IPS DF 6.9 (cell line): ENCODE measurements at regions not wholly inside any gene's neighbourhood (a gene's known extent, or its start where the extent isn't known, plus 50 kb on each side); places are given as distances from the start of the nearest gene placed in this dataset.
A peak's percentile ranks its signal among the peaks of the same experiment; 100 is the strongest.

Source experiments
- DNase-seq: peaks from one replicate; pipeline ENCODE4 v3.0.0-alpha.2; 2013; ENCODE audit warnings: low read depth, low spot score
- H3K27ac ChIP-seq: one replicate; pipeline ENCODE4 v1.5.1; 2013; ENCODE audit warnings: low read length, control low read depth
- H3K27me3 ChIP-seq: 2 replicates; pipeline ENCODE4 v1.6.1; 2013; ENCODE audit warnings: mild to moderate bottlenecking, low read length; ENCODE audit not compliant: control insufficient read depth, insufficient read depth
- H3K36me3 ChIP-seq: 2 replicates; pipeline ENCODE4 v1.6.1; 2013; ENCODE audit warnings: low read length; ENCODE audit not compliant: control insufficient read depth, insufficient read depth
- H3K4me1 ChIP-seq: 2 replicates; pipeline ENCODE4 v1.6.1; 2013; ENCODE audit warnings: low read length; ENCODE audit not compliant: control insufficient read depth, insufficient read depth
- H3K4me3 ChIP-seq: 2 replicates; pipeline ENCODE4 v1.5.1; 2013; ENCODE audit warnings: mild to moderate bottlenecking, low read length
- H3K9me3 ChIP-seq: 2 replicates; pipeline ENCODE4 v1.6.1; 2013; ENCODE audit warnings: low read length, inconsistent platforms; ENCODE audit not compliant: control insufficient read depth, insufficient read depth
- WGBS: extraction: QIAGEN DNeasy Blood & Tissue Kit; methylation state at CpG from one replicate; pipeline ENCODE4 v1.1.7; 2013; ENCODE audit warnings: mixed read lengths, missing lambda C conversion rate; ENCODE audit not compliant: insufficient read length, insufficient coverage; 5-methylcytosine and 5-hydroxymethylcytosine counted together

- no peak overlapping the region for H3K4me3 ChIP-seq
- H3K27ac ChIP-seq: no peak overlapping the region
- no peaks in the 10 kb centered on the region for H3K9me3 ChIP-seq
- DNase-seq: no peak
- peaks cover 8% of the 10 kb centered on the region for H3K4me1 ChIP-seq
- H3K27me3 ChIP-seq: no peaks in the 10 kb centered on the region
- H3K36me3 ChIP-seq: no peaks in the 10 kb centered on the region
- WGBS: no CpG with 5 or more reads among the region's 12 CpGs
Measured at GRCh38 chr20:56968376-56969048, 297.9 kb downstream of the BMP7 start.

DNA sequence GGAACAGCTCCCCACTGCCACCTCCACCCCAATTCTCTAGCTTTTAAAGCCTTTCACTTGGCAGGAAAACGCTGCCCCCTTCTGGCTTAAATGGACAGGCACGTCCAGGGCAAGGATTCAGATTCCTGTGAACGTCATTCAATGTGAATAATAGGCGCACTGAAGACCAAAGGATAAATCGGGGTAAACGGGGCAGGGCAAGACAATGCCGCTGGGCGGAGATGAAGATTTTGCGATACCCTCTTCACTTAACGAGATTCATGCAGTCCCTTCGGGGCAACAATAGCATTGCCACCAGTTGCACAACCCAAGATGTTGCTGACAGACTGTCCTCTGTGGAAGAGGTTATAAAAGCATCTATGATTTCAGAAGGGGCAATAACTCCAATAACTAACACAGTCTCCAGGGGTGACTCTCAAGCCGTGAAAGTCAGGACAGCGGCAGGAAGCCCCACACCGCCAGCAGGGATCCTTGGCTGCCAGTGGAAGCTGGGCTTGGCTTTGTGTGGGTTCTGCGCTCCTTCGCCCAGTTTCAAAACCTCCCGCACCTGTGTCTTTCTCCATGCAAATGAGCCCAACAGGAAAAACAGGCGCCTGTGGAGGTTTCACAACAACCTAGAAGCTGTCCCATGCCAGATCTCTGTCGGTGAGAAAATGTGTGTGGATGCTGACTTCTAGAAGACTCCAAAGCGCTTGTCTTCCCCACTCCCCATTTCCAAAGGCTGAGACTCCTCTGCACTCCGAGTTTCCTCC is 291.8 kb downstream of the BMP7 start:
- WGBS: no CpG with 5 or more reads among the region's 21 CpGs
- no peak overlapping the region for H3K27ac ChIP-seq
- no peaks in the 10 kb centered on the region for H3K9me3 ChIP-seq
- DNase-seq: peak; percentile 61
- no peaks in the 10 kb centered on the region; the same call in 1 of the 2 replicates for H3K27me3 ChIP-seq
- H3K36me3 ChIP-seq: no peaks in the 10 kb centered on the region
- peaks cover 9% of the 10 kb centered on the region for H3K4me1 ChIP-seq
- H3K4me3 ChIP-seq: no peak overlapping the region

- WGBS: no CpG with 5 or more reads among the region's 2 CpGs
- Histone ChIP-seq H3K4me1 (peaks cover 9% of the 10 kb centered on the region), H3K27ac (no peak overlapping the region), H3K36me3 (no peaks in the 10 kb centered on the region), H3K9me3 (no peaks in the 10 kb centered on the region), H3K27me3 (no peaks in the 10 kb centered on the region; the same call in 1 of the 2 replicates), H3K4me3 (no peak overlapping the region)
- no peak for DNase-seq
Measured at GRCh38 chr20:56975838-56976237, 290.6 kb downstream of the BMP7 start.

DNA sequence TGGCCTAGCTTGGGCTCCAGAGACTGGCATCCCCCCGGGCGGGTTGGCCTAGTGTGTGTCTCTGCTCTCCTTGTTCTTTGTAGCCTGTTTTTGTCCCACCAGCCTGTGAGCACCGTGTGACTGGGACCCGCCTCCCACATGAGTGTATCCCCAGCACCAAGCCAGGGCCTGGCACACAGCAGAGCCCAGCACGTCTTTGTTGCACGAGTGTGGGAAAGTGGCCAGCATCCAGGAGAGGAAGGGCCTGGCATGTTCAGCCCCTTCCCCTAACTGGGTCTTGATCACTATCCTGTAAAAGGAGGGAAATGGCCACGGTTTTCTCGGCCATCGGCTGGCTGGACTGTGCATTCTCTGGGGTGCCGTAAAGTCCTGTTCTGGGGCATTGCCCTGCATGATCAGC is 290.1 kb downstream of the BMP7 start:
- no peak overlapping the region for H3K4me3 ChIP-seq
- H3K27me3 ChIP-seq: no peaks in the 10 kb centered on the region; the same call in 1 of the 2 replicates
- WGBS: no CpG with 5 or more reads among the region's 10 CpGs

DNA sequence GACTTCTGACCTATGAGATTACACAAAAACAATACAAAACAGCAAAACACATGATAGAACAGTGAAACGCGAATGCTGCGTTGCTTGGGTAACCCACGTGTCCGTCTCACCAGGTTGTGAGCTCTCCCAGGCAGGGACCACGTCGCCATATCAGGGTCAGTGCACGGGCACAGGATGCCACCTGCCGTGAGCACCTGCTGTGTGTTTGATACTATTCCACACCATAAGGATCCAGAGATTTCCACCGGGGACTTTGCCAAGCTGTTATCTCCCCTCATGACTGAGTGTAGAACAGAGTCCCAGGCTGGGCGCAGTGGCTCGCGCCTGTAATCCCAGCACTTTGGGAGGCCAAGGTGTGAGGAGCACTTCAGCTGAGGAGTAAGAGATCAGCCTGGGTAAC is 288.0 kb downstream of the BMP7 start:
- H3K4me1 ChIP-seq: peaks cover 5% of the 10 kb centered on the region
- no peaks in the 10 kb centered on the region for H3K9me3 ChIP-seq
- DNase-seq: no peak
- no peaks in the 10 kb centered on the region for H3K36me3 ChIP-seq
- no CpG with 5 or more reads among the region's 13 CpGs for WGBS
- H3K27ac ChIP-seq: no peak overlapping the region
- H3K4me3 ChIP-seq: no peak overlapping the region
- H3K27me3 ChIP-seq: no peaks in the 10 kb centered on the region; the same call in 1 of the 2 replicates

More for the DNA sequence above, 290.1 kb downstream of the BMP7 start:
- Histone ChIP-seq H3K4me1 (peaks cover 9% of the 10 kb centered on the region), H3K27ac (no peak overlapping the region), H3K36me3 (no peaks in the 10 kb centered on the region), H3K9me3 (no peaks in the 10 kb centered on the region)
- no peak for DNase-seq

GRCh38 chr20:56979125-56979524 is 287.3 kb downstream of the BMP7 start:
- Histone ChIP-seq H3K9me3 (no peaks in the 10 kb centered on the region), H3K36me3 (no peaks in the 10 kb centered on the region), H3K4me3 (no peak overlapping the region), H3K4me1 (peaks cover 3% of the 10 kb centered on the region; the same call in 1 of the 2 replicates), H3K27ac (no peak overlapping the region), H3K27me3 (no peaks in the 10 kb centered on the region; the same call in 1 of the 2 replicates)
- WGBS: no CpG with 5 or more reads among the region's 5 CpGs
- DNase-seq: no peak

GRCh38 chr20:56981301-56981700 is 285.1 kb downstream of the BMP7 start:
- Histone ChIP-seq H3K4me3 (no peak overlapping the region), H3K27ac (no peak overlapping the region), H3K4me1 (no peaks in the 10 kb centered on the region), H3K36me3 (no peaks in the 10 kb centered on the region), H3K27me3 (no peaks in the 10 kb centered on the region), H3K9me3 (no peaks in the 10 kb centered on the region)
- no peak for DNase-seq
- WGBS: no CpG with 5 or more reads among the region's 5 CpGs

DNA sequence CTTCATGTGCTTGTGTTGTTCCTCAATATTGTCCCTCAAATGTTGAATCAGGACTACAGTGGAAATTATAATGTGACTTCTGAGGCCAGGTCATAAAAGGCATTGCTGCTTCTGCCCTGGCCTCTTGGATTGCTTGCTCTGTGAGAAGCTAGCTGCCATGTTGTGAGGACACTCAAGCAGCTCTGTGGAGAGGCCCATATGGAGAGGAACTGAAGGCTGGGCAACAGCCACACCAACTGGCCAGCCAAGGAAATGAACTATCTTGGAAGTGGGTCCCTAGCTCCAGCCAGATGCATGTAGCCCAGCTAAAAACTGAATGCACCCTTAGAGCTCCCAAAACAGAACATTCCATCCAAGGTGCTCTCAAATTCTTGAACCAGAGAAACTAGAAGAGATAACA is 282.6 kb downstream of the BMP7 start:
- H3K4me3 ChIP-seq: no peak overlapping the region
- no peak for DNase-seq
- no peaks in the 10 kb centered on the region for H3K9me3 ChIP-seq
- no peaks in the 10 kb centered on the region for H3K27me3 ChIP-seq
- H3K4me1 ChIP-seq: no peaks in the 10 kb centered on the region
- H3K27ac ChIP-seq: no peak overlapping the region
- no peaks in the 10 kb centered on the region for H3K36me3 ChIP-seq

- H3K27ac ChIP-seq: no peak overlapping the region
- H3K4me1 ChIP-seq: no peaks in the 10 kb centered on the region
- H3K27me3 ChIP-seq: no peaks in the 10 kb centered on the region
- no CpG with 5 or more reads among the region's 2 CpGs for WGBS
- H3K4me3 ChIP-seq: no peak overlapping the region
- no peak for DNase-seq
- no peaks in the 10 kb centered on the region for H3K9me3 ChIP-seq
- H3K36me3 ChIP-seq: no peaks in the 10 kb centered on the region
Measured at GRCh38 chr20:56985066-56985685, 281.3 kb downstream of the BMP7 start.

GRCh38 chr20:56986476-56986875 is 280.0 kb downstream of the BMP7 start:
- Histone ChIP-seq H3K4me1 (no peaks in the 10 kb centered on the region), H3K27ac (no peak overlapping the region), H3K36me3 (no peaks in the 10 kb centered on the region), H3K27me3 (no peaks in the 10 kb centered on the region), H3K4me3 (no peak overlapping the region), H3K9me3 (no peaks in the 10 kb centered on the region)
- no peak for DNase-seq
- WGBS: no CpG with 5 or more reads among the region's 1 CpG
